ENCODE measurements at regions not wholly inside any gene's neighbourhood (a gene's known extent, or its start where the extent isn't known, plus 50 kb on each side); places are given as distances from the start of the nearest gene placed in this dataset.

DNA sequence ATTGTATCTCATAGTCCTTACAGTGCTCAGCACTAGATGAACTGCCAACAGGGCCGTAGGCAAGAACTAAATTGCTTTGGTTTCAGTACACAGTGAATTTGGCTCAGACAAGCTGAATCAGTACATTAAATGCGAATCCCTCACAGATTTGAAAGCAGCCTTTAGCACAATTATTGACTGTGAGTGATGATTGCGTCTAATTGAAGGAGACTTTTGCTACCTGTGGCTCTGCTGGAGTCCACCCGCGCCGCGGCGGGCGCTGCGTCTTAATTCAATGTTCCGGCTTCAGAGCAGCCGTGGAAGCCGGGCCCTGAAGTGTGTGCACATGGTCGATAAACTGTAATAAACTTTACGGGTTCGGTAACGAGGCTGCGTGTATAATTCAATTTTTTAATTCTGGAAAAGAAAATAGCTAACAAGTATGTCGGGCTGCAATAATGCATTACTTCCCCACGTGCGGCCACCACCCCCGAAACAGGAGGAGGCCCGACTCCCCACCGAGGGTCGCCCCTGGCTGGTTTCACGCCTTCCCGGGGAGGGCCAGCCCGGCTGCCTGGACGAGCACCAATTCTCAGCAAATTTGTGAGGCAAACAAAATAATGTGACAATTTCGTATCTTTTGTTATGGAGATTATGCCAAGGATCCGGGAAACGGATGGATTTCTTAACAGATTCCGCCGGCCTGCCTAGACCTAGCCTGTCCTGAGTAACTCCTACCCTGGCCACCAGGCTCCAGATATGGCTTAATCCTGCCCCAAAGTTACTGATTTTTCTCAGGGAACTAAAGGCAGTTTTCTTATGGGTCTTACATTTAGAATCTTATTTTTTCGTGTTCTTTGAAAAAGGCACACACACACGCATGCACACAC is 269.4 kb upstream of the IRX1 start:
- TF ChIP-seq, protein P1, sequence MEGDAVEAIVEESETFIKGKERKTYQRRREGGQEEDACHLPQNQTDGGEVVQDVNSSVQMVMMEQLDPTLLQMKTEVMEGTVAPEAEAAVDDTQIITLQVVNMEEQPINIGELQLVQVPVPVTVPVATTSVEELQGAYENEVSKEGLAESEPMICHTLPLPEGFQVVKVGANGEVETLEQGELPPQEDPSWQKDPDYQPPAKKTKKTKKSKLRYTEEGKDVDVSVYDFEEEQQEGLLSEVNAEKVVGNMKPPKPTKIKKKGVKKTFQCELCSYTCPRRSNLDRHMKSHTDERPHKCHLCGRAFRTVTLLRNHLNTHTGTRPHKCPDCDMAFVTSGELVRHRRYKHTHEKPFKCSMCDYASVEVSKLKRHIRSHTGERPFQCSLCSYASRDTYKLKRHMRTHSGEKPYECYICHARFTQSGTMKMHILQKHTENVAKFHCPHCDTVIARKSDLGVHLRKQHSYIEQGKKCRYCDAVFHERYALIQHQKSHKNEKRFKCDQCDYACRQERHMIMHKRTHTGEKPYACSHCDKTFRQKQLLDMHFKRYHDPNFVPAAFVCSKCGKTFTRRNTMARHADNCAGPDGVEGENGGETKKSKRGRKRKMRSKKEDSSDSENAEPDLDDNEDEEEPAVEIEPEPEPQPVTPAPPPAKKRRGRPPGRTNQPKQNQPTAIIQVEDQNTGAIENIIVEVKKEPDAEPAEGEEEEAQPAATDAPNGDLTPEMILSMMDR (IDR thresholded peaks at IDR 0.05) = no peak
- no peak for TF ChIP-seq POLR2AphosphoS5 (IDR thresholded peaks at IDR 0.05)
- TF ChIP-seq POLR2A (IDR thresholded peaks at IDR 0.05) = no peak

Measured in breast epithelium (tissue), 3 donors.